ENCODE measurements at regions not wholly inside any gene's neighbourhood (a gene's known extent, or its start where the extent isn't known, plus 50 kb on each side); places are given as distances from the start of the nearest gene placed in this dataset.

- Histone ChIP-seq H3K27me3 (replicated peaks in 1 of 7) (no peaks in the 10 kb centered on the region), H3K9me3 (no peaks in the 10 kb centered on the region), H3K36me3 (no peaks in the 10 kb centered on the region), H3K27ac (no peak overlapping the region), H3K4me1 (no peaks in the 10 kb centered on the region), H3K4me3 (no peak overlapping the region)
- no peak for TF ChIP-seq POLR2A (IDR thresholded peaks at IDR 0.05)
- TF ChIP-seq, protein P1, sequence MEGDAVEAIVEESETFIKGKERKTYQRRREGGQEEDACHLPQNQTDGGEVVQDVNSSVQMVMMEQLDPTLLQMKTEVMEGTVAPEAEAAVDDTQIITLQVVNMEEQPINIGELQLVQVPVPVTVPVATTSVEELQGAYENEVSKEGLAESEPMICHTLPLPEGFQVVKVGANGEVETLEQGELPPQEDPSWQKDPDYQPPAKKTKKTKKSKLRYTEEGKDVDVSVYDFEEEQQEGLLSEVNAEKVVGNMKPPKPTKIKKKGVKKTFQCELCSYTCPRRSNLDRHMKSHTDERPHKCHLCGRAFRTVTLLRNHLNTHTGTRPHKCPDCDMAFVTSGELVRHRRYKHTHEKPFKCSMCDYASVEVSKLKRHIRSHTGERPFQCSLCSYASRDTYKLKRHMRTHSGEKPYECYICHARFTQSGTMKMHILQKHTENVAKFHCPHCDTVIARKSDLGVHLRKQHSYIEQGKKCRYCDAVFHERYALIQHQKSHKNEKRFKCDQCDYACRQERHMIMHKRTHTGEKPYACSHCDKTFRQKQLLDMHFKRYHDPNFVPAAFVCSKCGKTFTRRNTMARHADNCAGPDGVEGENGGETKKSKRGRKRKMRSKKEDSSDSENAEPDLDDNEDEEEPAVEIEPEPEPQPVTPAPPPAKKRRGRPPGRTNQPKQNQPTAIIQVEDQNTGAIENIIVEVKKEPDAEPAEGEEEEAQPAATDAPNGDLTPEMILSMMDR (IDR thresholded peaks at IDR 0.05 in 8 of 11, conservative IDR thresholded peaks at IDR 0.05 in 3 of 11): no peak
- no peak for TF ChIP-seq POLR2AphosphoS5 (IDR thresholded peaks at IDR 0.05)
- intact Hi-C loops (cut with DNase I; ENCODE audit: low total_unique reads): no loop called here
- no peak for DNase-seq
- WGBS, 5 donors: 46 to 73% (median 62%) methylated on average over 2 of the region's 2 CpGs
Measured at GRCh38 chr9:21684831-21685362, 117.5 kb upstream of the MTAP start.

GRCh38 chr9:21685502-21685901 is 116.9 kb upstream of the MTAP start:
- TF ChIP-seq POLR2AphosphoS5 (IDR thresholded peaks at IDR 0.05) (no peak), POLR2A (IDR thresholded peaks at IDR 0.05) (no peak)
- TF ChIP-seq, protein P1 (IDR thresholded peaks at IDR 0.05 in 8 of 11, conservative IDR thresholded peaks at IDR 0.05 in 3 of 11): no peak
- no peak overlapping the region for H3K27ac ChIP-seq
- intact Hi-C loops (cut with DNase I; ENCODE audit: low total_unique reads): no loop called here
- no peaks in the 10 kb centered on the region for H3K4me1 ChIP-seq
- no peak for DNase-seq
- H3K9me3 ChIP-seq: no peaks in the 10 kb centered on the region
- no peaks in the 10 kb centered on the region for H3K27me3 ChIP-seq (replicated peaks in 1 of 7)
- no peaks in the 10 kb centered on the region for H3K36me3 ChIP-seq
- no peak overlapping the region for H3K4me3 ChIP-seq
- WGBS, 5 donors: 76 to 91% (median 86%) methylated on average over 6 of the region's 6 CpGs

DNA sequence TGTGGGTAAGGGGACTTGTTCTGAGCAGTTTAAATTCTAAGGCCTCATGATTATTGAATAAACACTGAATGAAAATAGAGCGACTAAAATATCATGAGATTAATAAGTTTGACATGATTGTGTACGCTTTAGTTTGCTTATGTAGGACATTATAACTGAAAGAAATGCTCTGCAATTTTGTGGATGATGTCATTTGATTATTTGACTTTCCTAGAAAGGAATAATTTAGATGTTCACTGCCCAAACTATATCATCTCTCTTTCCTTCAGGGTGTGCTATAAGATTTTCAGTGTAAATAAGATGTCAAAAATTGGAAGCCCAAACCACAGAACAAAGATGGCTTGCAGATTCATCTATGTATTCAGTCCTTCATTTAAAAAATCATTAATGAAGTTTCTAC is 115.7 kb upstream of the MTAP start:
- Histone ChIP-seq H3K4me1 (no peaks in the 10 kb centered on the region), H3K27ac (no peak overlapping the region), H3K36me3 (no peaks in the 10 kb centered on the region), H3K4me3 (no peak overlapping the region), H3K27me3 (replicated peaks in 1 of 7) (peaks cover 0 to 4% (median 0%) of the 10 kb centered on the region in 7 donors), H3K9me3 (no peaks in the 10 kb centered on the region)
- DNase-seq: no peak
- TF ChIP-seq POLR2A (IDR thresholded peaks at IDR 0.05): no peak
- no peak for TF ChIP-seq POLR2AphosphoS5 (IDR thresholded peaks at IDR 0.05)
- TF ChIP-seq, protein P1 (IDR thresholded peaks at IDR 0.05 in 8 of 11, conservative IDR thresholded peaks at IDR 0.05 in 3 of 11): no peak
- WGBS, 5 donors: 92 to 95% (median 94%) methylated on average over 2 of the region's 2 CpGs
- intact Hi-C loops (cut with DNase I; ENCODE audit: low total_unique reads): no loop called here

- intact Hi-C loops (cut with DNase I; ENCODE audit: low total_unique reads): no loop called here
- Histone ChIP-seq H3K4me3 (no peak overlapping the region), H3K27me3 (replicated peaks in 1 of 7) (peaks cover 0 to 4% (median 0%) of the 10 kb centered on the region in 7 donors), H3K27ac (no peak overlapping the region), H3K4me1 (no peaks in the 10 kb centered on the region), H3K36me3 (no peaks in the 10 kb centered on the region), H3K9me3 (no peaks in the 10 kb centered on the region)
- TF ChIP-seq, protein P1 (IDR thresholded peaks at IDR 0.05 in 8 of 11, conservative IDR thresholded peaks at IDR 0.05 in 3 of 11): no peak
- DNase-seq: no peak
Measured at GRCh38 chr9:21687351-21687750, 115.1 kb upstream of the MTAP start.
